GM12892 (cell line): ENCODE measurements at regions not wholly inside any gene's neighbourhood (a gene's known extent, or its start where the extent isn't known, plus 50 kb on each side); places are given as distances from the start of the nearest gene placed in this dataset.

Experiments used
- POLR2A ChIP-seq: IDR thresholded peaks from 2 replicates; pipeline ENCODE4 v1.6.1; 2011; ENCODE audit warnings: low read depth, low read length, control low read depth
- POLR2AphosphoS5 ChIP-seq: IDR thresholded peaks from 2 replicates; pipeline ENCODE4 v1.6.1; 2011; ENCODE audit warnings: low read depth, low read length, control low read depth

DNA sequence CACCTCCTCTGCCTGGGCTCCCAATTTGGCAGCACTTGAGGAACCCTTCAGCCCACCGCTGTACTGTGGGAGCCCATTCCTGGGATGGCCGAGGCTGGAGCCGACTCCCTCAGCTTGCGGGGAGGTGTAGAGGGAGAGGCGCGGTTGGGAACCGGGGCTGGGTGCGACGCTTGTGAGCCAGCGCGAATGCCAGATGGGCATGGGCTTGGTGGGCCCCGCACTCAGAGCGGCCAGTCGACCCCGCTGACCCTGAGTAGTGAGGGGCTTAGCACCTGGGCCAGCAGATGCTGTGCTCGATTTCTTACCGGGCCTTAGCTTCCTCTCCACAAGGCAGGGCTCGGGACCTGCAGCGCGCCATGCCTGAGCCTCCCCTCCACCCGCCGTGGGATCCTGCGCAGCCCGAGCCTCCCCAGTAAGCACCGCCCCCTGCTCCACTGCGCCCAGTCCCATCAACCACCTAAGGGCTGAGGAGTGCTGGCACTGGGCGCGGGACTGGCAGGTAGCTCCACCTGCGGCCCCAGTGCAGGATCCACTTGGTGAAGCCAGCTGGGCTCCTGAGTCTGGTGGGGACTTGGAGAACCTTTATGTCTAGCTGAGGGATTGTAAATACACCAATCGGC, 58.3 kb upstream of the DEFB108B start:
- TF ChIP-seq POLR2A (no peak), POLR2AphosphoS5 (no peak)
